Neutrophil (primary cell): ENCODE measurements at regions not wholly inside any gene's neighbourhood (a gene's known extent, or its start where the extent isn't known, plus 50 kb on each side); places are given as distances from the start of the nearest gene placed in this dataset.

Experiments
- H3K27ac ChIP-seq: fragments of 200-600 bp; sonication (generic); 2 replicates; pipeline ENCODE4 v1.5.1; 2016; ENCODE audit warnings: mild to moderate bottlenecking, moderate library complexity
- H3K27me3 ChIP-seq: fragments of 200-600 bp; sonication (generic); 2 replicates; pipeline ENCODE4 v1.6.0; 2016; ENCODE audit warnings: mild to moderate bottlenecking
- H3K36me3 ChIP-seq: fragments of 200-600 bp; sonication (generic); 2 replicates; pipeline ENCODE4 v1.5.1; 2017
- H3K4me1 ChIP-seq, 2 experiments: fragments of 200-600 bp in 1 of 2; sonication (generic) in 1 of 2; 1 replicate in 1 of 2; 2 replicates in 1 of 2; pipeline versions ENCODE4 v1.5.1 to v1.6.1; 2013 to 2016; ENCODE audit warnings: low read depth in 1 of 2, low read length in 1 of 2, mild to moderate bottlenecking in 1 of 2, moderate library complexity in 1 of 2; ENCODE audit not compliant: control insufficient read depth in 1 of 2, insufficient read depth in 1 of 2
- H3K4me3 ChIP-seq, 2 experiments: fragments of 200-600 bp in 1 of 2; sonication (generic) in 1 of 2; 1 replicate in 1 of 2; 2 replicates in 1 of 2; pipeline ENCODE4 v1.5.1; 2013 to 2016; ENCODE audit warnings: low read depth in 1 of 2, low read length in 1 of 2, mild to moderate bottlenecking in 1 of 2, moderate library complexity in 1 of 2
- H3K9me3 ChIP-seq: fragments of 200-600 bp; sonication (generic); 2 replicates; pipeline ENCODE4 v1.5.1; 2016
- TF ChIP-seq, protein P1 (sequence below): fragments of 200-600 bp; sonication (generic); IDR thresholded peaks from 2 replicates; pipeline ENCODE4 v1.5.1; 2016; ENCODE audit warnings: antibody characterized with exemption

GRCh38 chr6:92495242-92495641 is 924.1 kb downstream of the EPHA7 start:
- Histone ChIP-seq H3K4me1 (no peaks in the 10 kb centered on the region), H3K36me3 (no peaks in the 10 kb centered on the region), H3K27ac (no peak overlapping the region), H3K9me3 (no peaks in the 10 kb centered on the region), H3K27me3 (no peaks in the 10 kb centered on the region), H3K4me3 (no peak overlapping the region)
- TF ChIP-seq, protein P1, sequence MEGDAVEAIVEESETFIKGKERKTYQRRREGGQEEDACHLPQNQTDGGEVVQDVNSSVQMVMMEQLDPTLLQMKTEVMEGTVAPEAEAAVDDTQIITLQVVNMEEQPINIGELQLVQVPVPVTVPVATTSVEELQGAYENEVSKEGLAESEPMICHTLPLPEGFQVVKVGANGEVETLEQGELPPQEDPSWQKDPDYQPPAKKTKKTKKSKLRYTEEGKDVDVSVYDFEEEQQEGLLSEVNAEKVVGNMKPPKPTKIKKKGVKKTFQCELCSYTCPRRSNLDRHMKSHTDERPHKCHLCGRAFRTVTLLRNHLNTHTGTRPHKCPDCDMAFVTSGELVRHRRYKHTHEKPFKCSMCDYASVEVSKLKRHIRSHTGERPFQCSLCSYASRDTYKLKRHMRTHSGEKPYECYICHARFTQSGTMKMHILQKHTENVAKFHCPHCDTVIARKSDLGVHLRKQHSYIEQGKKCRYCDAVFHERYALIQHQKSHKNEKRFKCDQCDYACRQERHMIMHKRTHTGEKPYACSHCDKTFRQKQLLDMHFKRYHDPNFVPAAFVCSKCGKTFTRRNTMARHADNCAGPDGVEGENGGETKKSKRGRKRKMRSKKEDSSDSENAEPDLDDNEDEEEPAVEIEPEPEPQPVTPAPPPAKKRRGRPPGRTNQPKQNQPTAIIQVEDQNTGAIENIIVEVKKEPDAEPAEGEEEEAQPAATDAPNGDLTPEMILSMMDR: no peak

DNA sequence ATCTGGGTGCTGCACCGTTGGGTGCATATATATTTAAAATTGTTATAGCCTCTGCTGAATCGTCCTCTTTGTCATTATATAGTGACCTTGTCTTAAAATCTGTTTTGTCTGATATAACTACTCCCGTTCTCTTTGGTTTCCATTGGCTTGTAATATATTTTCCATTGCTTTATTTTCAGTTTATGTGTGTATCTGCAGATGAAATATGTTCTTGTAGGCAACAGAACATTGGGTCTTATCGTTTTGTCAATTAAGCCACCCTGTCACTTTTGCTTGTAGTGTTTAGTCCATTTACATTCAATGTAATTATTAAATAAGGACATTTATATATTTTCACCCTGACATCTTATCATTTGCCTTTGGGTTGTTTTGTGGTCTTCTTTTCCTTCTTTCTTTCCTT is 933.9 kb downstream of the EPHA7 start:
- no peak overlapping the region for H3K4me3 ChIP-seq

DNA sequence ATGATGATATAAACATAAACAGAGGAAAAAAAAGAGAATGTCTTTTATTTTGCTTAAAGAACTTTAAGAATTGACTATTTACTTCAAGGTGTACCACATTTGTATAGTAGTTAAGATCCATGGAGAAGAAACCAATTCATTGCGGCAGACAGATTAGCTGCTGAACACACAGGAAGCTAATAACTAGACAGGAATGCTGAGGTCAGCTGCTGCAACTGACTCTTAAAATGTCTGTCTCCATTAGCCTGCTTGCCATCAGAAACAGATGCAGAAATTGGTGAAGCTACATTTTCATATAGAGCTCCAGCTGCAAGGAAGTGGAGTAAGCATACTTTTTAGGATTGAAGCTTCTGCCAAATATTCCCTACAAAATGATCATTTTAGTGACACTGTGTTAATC is 939.5 kb downstream of the EPHA7 start:
- Histone ChIP-seq H3K36me3 (no peaks in the 10 kb centered on the region), H3K27ac (no peak overlapping the region), H3K27me3 (no peaks in the 10 kb centered on the region), H3K4me3 (no peak overlapping the region), H3K9me3 (no peaks in the 10 kb centered on the region), H3K4me1 (no peaks in the 10 kb centered on the region)
- TF ChIP-seq, protein P1: no peak

More for the DNA sequence above, 933.9 kb downstream of the EPHA7 start:
- H3K27me3 ChIP-seq: no peaks in the 10 kb centered on the region
- H3K27ac ChIP-seq: no peak overlapping the region
- no peaks in the 10 kb centered on the region for H3K4me1 ChIP-seq
- H3K9me3 ChIP-seq: no peaks in the 10 kb centered on the region
- no peaks in the 10 kb centered on the region for H3K36me3 ChIP-seq
- TF ChIP-seq, protein P1: no peak

- no peak overlapping the region for H3K27ac ChIP-seq
- H3K4me1 ChIP-seq: no peaks in the 10 kb centered on the region
- no peak overlapping the region for H3K4me3 ChIP-seq
- TF ChIP-seq, protein P1: no peak
- no peaks in the 10 kb centered on the region for H3K9me3 ChIP-seq
- no peaks in the 10 kb centered on the region for H3K27me3 ChIP-seq
- H3K36me3 ChIP-seq: no peaks in the 10 kb centered on the region
Measured at GRCh38 chr6:92473056-92473455, 946.3 kb downstream of the EPHA7 start.

GRCh38 chr6:92469186-92469828 is 950.1 kb downstream of the EPHA7 start:
- Histone ChIP-seq H3K27ac (no peak overlapping the region), H3K36me3 (no peaks in the 10 kb centered on the region), H3K4me1 (no peaks in the 10 kb centered on the region), H3K27me3 (no peaks in the 10 kb centered on the region), H3K4me3 (no peak overlapping the region), H3K9me3 (no peaks in the 10 kb centered on the region)
- TF ChIP-seq, protein P1: no peak

GRCh38 chr6:92468066-92468465 is 951.3 kb downstream of the EPHA7 start:
- no peaks in the 10 kb centered on the region for H3K27me3 ChIP-seq
- no peaks in the 10 kb centered on the region for H3K9me3 ChIP-seq
- no peaks in the 10 kb centered on the region for H3K4me1 ChIP-seq
- no peak overlapping the region for H3K4me3 ChIP-seq
- H3K36me3 ChIP-seq: no peaks in the 10 kb centered on the region
- TF ChIP-seq, protein P1: no peak
- no peak overlapping the region for H3K27ac ChIP-seq
